ENCODE measurements at regions not wholly inside any gene's neighbourhood (a gene's known extent, or its start where the extent isn't known, plus 50 kb on each side); places are given as distances from the start of the nearest gene placed in this dataset.

DNA sequence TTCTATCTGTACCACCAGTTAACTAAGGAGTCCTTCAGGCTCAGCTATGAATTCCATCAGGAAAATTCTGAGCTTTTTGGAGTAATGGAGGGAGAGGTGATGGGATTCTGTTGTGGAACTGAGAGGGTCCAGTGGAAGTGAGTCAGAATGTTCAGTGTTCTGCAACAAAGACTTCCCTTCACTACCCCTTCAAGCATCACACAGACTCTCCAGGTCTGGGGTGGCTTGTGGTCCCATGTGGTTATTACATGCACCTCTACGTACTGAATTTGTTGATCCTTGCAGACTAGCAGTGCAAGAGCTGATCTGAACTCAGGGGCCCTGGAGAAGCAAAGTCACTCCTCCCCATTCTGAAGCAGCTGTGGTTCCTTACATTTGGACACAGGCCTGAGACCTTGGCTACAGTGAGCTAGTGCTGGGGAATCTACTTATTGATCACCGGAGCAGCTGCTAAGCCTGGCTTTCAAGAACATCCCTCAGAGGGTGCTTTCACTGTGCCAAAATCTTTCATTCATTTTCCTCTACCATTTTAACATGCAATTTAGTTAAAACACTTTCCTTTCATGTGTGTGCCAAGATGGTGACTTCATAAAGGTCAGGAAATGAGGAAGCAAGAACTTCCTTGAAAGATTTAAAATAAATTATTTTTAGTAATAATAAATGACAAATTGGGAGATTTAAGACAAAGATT lies 75.0 kb upstream of the TNC start:
- TF ChIP-seq GATA2 (IDR thresholded peaks at IDR 0.05; ENCODE audit: low read depth, low read length) (no peak), GATA3 (IDR thresholded peaks at IDR 0.05; ENCODE audit: low read depth, low read length) (no peak)

Data from SH-SY5Y (cell line).